GM12878 (cell line): ENCODE measurements at regions not wholly inside any gene's neighbourhood (a gene's known extent, or its start where the extent isn't known, plus 50 kb on each side); places are given as distances from the start of the nearest gene placed in this dataset.

Experiments used
- ATAC-seq: fragments of 200-7000 bp; cut with Tn5 transposase; 3 replicates; pipeline ENCODE4 v1.9.1; 2020; ENCODE audit warnings: mild to moderate bottlenecking, moderate library complexity
- BruUV-seq: library from RNA; stranded (reverse); fragments of 400-500 nt; replicated peaks from 2 replicates; lab custom pipeline; 2021; lab: Mats Ljungman, UMichigan
- CTCF ChIA-PET: fragments of 300-600 bp; sonication (Branson Sonifier 250); formaldehyde crosslinking; extraction: SDS; loops from one replicate; lab custom pipeline; 2021; ENCODE audit warnings: inconsistent platforms; lab: Yijun Ruan, JAX
- POLR2A ChIA-PET: fragments of 350-600 bp; formaldehyde crosslinking; extraction: SDS; loops from one replicate; lab custom pipeline; 2021; ENCODE audit warnings: inconsistent platforms; lab: Charles Lee
- RAD21 ChIA-PET: fragments of 300-600 bp; sonication (Branson Sonifier 250); formaldehyde crosslinking; loops from one replicate; lab custom pipeline; 2023; ENCODE audit warnings: antibody characterized with exemption; ENCODE audit not compliant: unreplicated experiment; lab: Charles Lee
- SMC1A ChIA-PET: fragments of 300-600 bp; sonication (Branson Sonifier 250); formaldehyde crosslinking; loops from one replicate; lab custom pipeline; 2023; ENCODE audit not compliant: unreplicated experiment, uncharacterized antibody; lab: Charles Lee
- DNase-seq: peaks from one replicate; pipeline ENCODE4 v3.0.0-alpha.2; 2011; ENCODE audit warnings: low read depth, low spot score
- FAIRE-seq: peaks from 3 replicates; lab custom pipeline; 2011; peaks lifted over from hg19 to GRCh38; lab: Jason Lieb, UNC
- H2AFZ ChIP-seq: 2 replicates; pipeline ENCODE4 v1.6.0; 2011; ENCODE audit warnings: low read depth, low read length, control low read depth; ENCODE audit not compliant: control insufficient read depth
- H3K27ac ChIP-seq: 2 replicates; pipeline ENCODE4 v1.5.1; 2011; ENCODE audit warnings: control low read depth; ENCODE audit not compliant: control insufficient read depth, insufficient read depth
- H3K27me3 ChIP-seq, 2 experiments: replicated peaks in 1 of 2; 2 replicates each; pipeline versions ENCODE4 v1.6.0 to v1.6.1; 2011; ENCODE audit warnings: low read length in 1 of 2; ENCODE audit not compliant: control insufficient read depth in 2 of 2, insufficient read depth in 2 of 2
- H3K36me3 ChIP-seq, 2 experiments: 2 replicates each; pipeline ENCODE4 v1.5.1; 2011; ENCODE audit warnings: low read length in 1 of 2; ENCODE audit not compliant: control insufficient read depth in 2 of 2, insufficient read depth in 2 of 2
- H3K4me1 ChIP-seq: 2 replicates; pipeline ENCODE4 v1.6.1; 2011; ENCODE audit warnings: mild to moderate bottlenecking, low read length, moderate library complexity, mixed read lengths; ENCODE audit not compliant: control insufficient read depth, insufficient read depth
- H3K4me2 ChIP-seq: 2 replicates; pipeline ENCODE4 v1.6.0; 2011; ENCODE audit warnings: control low read depth; ENCODE audit not compliant: control insufficient read depth, insufficient read depth
- H3K4me3 ChIP-seq: fragments of 200-600 bp; sonication (generic); 2 replicates; pipeline ENCODE4 v1.5.1; 2016
- H3K79me2 ChIP-seq: 2 replicates; pipeline ENCODE4 v1.6.0; 2011; ENCODE audit warnings: low read length; ENCODE audit not compliant: control insufficient read depth, insufficient read depth
- H3K9ac ChIP-seq: 2 replicates; pipeline ENCODE4 v1.8.0; 2011; ENCODE audit warnings: low read length, control low read depth, mixed read lengths; ENCODE audit not compliant: control insufficient read depth, insufficient read depth
- H3K9me3 ChIP-seq: replicated peaks from 3 replicates; pipeline ENCODE4 v1.5.1; 2011; ENCODE audit warnings: mild to moderate bottlenecking, low read length; ENCODE audit not compliant: control insufficient read depth, insufficient read depth
- H4K20me1 ChIP-seq: 2 replicates; pipeline ENCODE4 v1.6.0; 2011; ENCODE audit not compliant: control insufficient read depth, insufficient read depth
- CEBPB ChIP-seq, 2 experiments: fragments of 150-350 bp in 1 of 2; IDR thresholded peaks; 2 replicates each; pipeline ENCODE4 v1.6.1; 2012 to 2014; ENCODE audit warnings: low read depth in 2 of 2, low read length in 2 of 2, borderline replicate concordance in 1 of 2, inconsistent platforms in 1 of 2
- HCFC1 ChIP-seq: fragments of 150-350 bp; IDR thresholded peaks from 2 replicates; pipeline ENCODE4 v1.6.1; 2014; ENCODE audit warnings: low read length
- HDAC2 ChIP-seq: fragments of 200-600 bp; sonication (generic); IDR thresholded peaks from 2 replicates; pipeline ENCODE4 v1.6.1; 2017
- IRF3 ChIP-seq: fragments of 450-650 bp; IDR thresholded peaks from 2 replicates; pipeline ENCODE4 v1.6.1; 2014; ENCODE audit warnings: mild to moderate bottlenecking
- POU2F2 ChIP-seq: IDR thresholded peaks from 3 replicates; pipeline ENCODE4 v1.6.1; 2011; ENCODE audit warnings: low read depth, mild to moderate bottlenecking, low read length, borderline replicate concordance
- RUNX3 ChIP-seq: IDR thresholded peaks from 2 replicates; pipeline ENCODE4 v1.6.1; 2012; ENCODE audit warnings: low read length, inconsistent platforms
- SKIL ChIP-seq: fragments of 450-650 bp; IDR thresholded peaks from 2 replicates; pipeline ENCODE4 v1.6.1; 2017; ENCODE audit warnings: mild to moderate bottlenecking, low read depth, inconsistent platforms; ENCODE audit not compliant: poor library complexity, severe bottlenecking
- SMARCA5 ChIP-seq: fragments of 450-650 bp; IDR thresholded peaks from 2 replicates; pipeline ENCODE4 v1.6.1; 2017; ENCODE audit warnings: mild to moderate bottlenecking
- SMC3 ChIP-seq: IDR thresholded peaks from 2 replicates; pipeline ENCODE4 v1.6.1; 2011; ENCODE audit warnings: low read length, improper control_type of control experiment, borderline replicate concordance
- TAF1 ChIP-seq: IDR thresholded peaks from 2 replicates; pipeline ENCODE4 v1.6.1; 2011; ENCODE audit warnings: mild to moderate bottlenecking, low read depth, low read length, borderline replicate concordance
- USF2 ChIP-seq: IDR thresholded peaks from 2 replicates; pipeline ENCODE4 v1.6.1; 2011; ENCODE audit warnings: low read depth, low read length, improper control_type of control experiment, borderline replicate concordance
- WGBS: methylation state at CpG from one replicate; pipeline ENCODE4 v1.1.6; 2016; ENCODE audit warnings: low lambda C conversion rate; ENCODE audit not compliant: insufficient replicate concordance, insufficient coverage; ENCODE audit errors: missing lambda C conversion rate; 5-methylcytosine and 5-hydroxymethylcytosine counted together
- in situ Hi-C: fragments of 300-500 bp; cut with MboI; formaldehyde crosslinking; loops from 9 replicates; pipeline ENCODE4 v1.14.3; 2018; ENCODE audit warnings: mixed read lengths
- intact Hi-C: fragments of 100-400 bp; cut with micrococcal nuclease; formaldehyde crosslinking; loops from one replicate; pipeline ENCODE4 v1.14.2; 2022; ENCODE audit not compliant: unreplicated experiment

GRCh38 chr16:65418435-65418834, 296.6 kb upstream of the CDH11 start:
- intact Hi-C loops (no loop called here), in situ Hi-C loops (no loop called here)
- no peaks in the 10 kb centered on the region for H4K20me1 ChIP-seq
- no peaks in the 10 kb centered on the region for H3K36me3 ChIP-seq
- H3K4me3 ChIP-seq, result no peak overlapping the region
- POLR2A ChIA-PET, result no interaction called here
- WGBS, result 33% methylated on average over 6 of the region's 6 CpGs
- no peak for TF ChIP-seq POU2F2
- TF ChIP-seq HCFC1, result no peak
- TF ChIP-seq SMC3, result no peak
- TF ChIP-seq HDAC2, result no peak
- TF ChIP-seq SMARCA5, result no peak
- no peak for TF ChIP-seq TAF1
- TF ChIP-seq USF2, result no peak
- no peak for TF ChIP-seq RUNX3
- TF ChIP-seq CEBPB (IDR thresholded peaks at IDR 0.05; ENCODE audit: borderline replicate concordance in 1 of 2, low read depth in 2 of 2, low read length in 2 of 2), result no peak
- no TSS peak for BruUV-seq
- H3K27me3 ChIP-seq, result no peaks in the 10 kb centered on the region
- RAD21 ChIA-PET, result no interaction called here
- CTCF ChIA-PET, result no interaction called here
- H3K27ac ChIP-seq, result no peak overlapping the region
- no peak overlapping the region for H2AFZ ChIP-seq
- no peaks in the 10 kb centered on the region; the same call in 2 of the 3 replicates for H3K9me3 ChIP-seq
- no peak overlapping the region for H3K4me2 ChIP-seq
- ATAC-seq, result no peak
- H3K79me2 ChIP-seq, result no peaks in the 10 kb centered on the region
- no peak for FAIRE-seq
- no peak for DNase-seq
- no peak overlapping the region for H3K9ac ChIP-seq
- H3K4me1 ChIP-seq, result no peaks in the 10 kb centered on the region
- SMC1A ChIA-PET, result interaction anchor here (0.6 kb wide), 1 partner anchor 9 kb away, joined by 3 read pairs; no protein-coding TSS in a partner anchor

- WGBS, result 41% methylated on average over 3 of the region's 3 CpGs
- Histone ChIP-seq H3K27ac (no peak overlapping the region), H3K4me3 (no peak overlapping the region), H4K20me1 (no peaks in the 10 kb centered on the region), H3K9ac (no peak overlapping the region), H3K4me1 (no peaks in the 10 kb centered on the region), H3K79me2 (no peaks in the 10 kb centered on the region), H3K9me3 (no peaks in the 10 kb centered on the region), H3K27me3 (no peaks in the 10 kb centered on the region), H2AFZ (no peak overlapping the region), H3K4me2 (no peak overlapping the region), H3K36me3 (no peaks in the 10 kb centered on the region)
- intact Hi-C loops (no loop called here), in situ Hi-C loops (no loop called here)
- BruUV-seq, result no TSS peak
- no peak for TF ChIP-seq IRF3
- no peak for TF ChIP-seq RUNX3
- TF ChIP-seq SKIL, result no peak
- ChIA-PET SMC1A (no interaction called here), RAD21 (no interaction called here), POLR2A (no interaction called here), CTCF (no interaction called here)
- ATAC-seq (no peak), DNase-seq (no peak), FAIRE-seq (no peak)
These were observed 293.6 kb upstream of the CDH11 start for GRCh38 chr16:65415460-65415859.
